CD4-positive, alpha-beta T cell (primary cell): ENCODE measurements at regions not wholly inside any gene's neighbourhood (a gene's known extent, or its start where the extent isn't known, plus 50 kb on each side); places are given as distances from the start of the nearest gene placed in this dataset.
"Not testable (repeated sequence)": the region's sequence is repeated elsewhere in the genome, so short reads cannot be mapped to it uniquely, and the experiment has no call there.

Experiments
- ATAC-seq: fragments of 200-7000 bp; cut with Tn5 transposase; one replicate; pipeline ENCODE4 v1.10.0; 2022; ENCODE audit warnings: mild to moderate bottlenecking; ENCODE audit not compliant: poor library complexity
- CTCF ChIA-PET: fragments of 350-600 bp; sonication (Branson Sonifier 250); formaldehyde crosslinking; loops from one replicate; lab custom pipeline; 2021; ENCODE audit warnings: antibody characterized with exemption, inconsistent platforms; lab: Charles Lee
- POLR2A ChIA-PET: fragments of 350-600 bp; sonication (Branson Sonifier 250); formaldehyde crosslinking; loops from one replicate; lab custom pipeline; 2021; ENCODE audit warnings: antibody characterized with exemption, inconsistent platforms; lab: Charles Lee
- DNase-seq, 14 experiments: peaks; one replicate each; pipeline ENCODE4 v3.0.0-alpha.2; 2013 to 2020; ENCODE audit warnings: mixed read lengths in 2 of 14
- H3K27ac ChIP-seq, 2 donors: one replicate each; pipeline versions ENCODE4 v1.5.1 to v1.7.0; 2013; ENCODE audit warnings: low read length in 2 of 2, low read depth in 1 of 2, mild to moderate bottlenecking in 1 of 2
- H3K27me3 ChIP-seq, 2 experiments: 1 replicate in 1 of 2; 2 replicates in 1 of 2; pipeline versions ENCODE4 v1.6.1 to v1.7.0; 2013; ENCODE audit warnings: low read length in 2 of 2, control low read depth in 1 of 2, mild to moderate bottlenecking in 1 of 2, moderate library complexity in 1 of 2; ENCODE audit not compliant: insufficient read depth in 2 of 2, control insufficient read depth in 1 of 2
- H3K36me3 ChIP-seq: one replicate; pipeline ENCODE4 v1.6.1; 2013; ENCODE audit warnings: low read length, control low read depth; ENCODE audit not compliant: insufficient read depth
- H3K4me1 ChIP-seq: one replicate; pipeline ENCODE4 v1.6.1; 2013; ENCODE audit warnings: low read length, control low read depth; ENCODE audit not compliant: insufficient read depth
- H3K4me3 ChIP-seq: one replicate; pipeline ENCODE4 v1.5.1; 2013; ENCODE audit warnings: mild to moderate bottlenecking, low read length, moderate library complexity
- H3K9me3 ChIP-seq, 2 experiments: 1 replicate in 1 of 2; 2 replicates in 1 of 2; pipeline versions ENCODE4 v1.6.1 to v1.7.0; 2013; ENCODE audit warnings: low read length in 2 of 2, mild to moderate bottlenecking in 2 of 2, control low read depth in 1 of 2, moderate library complexity in 1 of 2; ENCODE audit not compliant: control insufficient read depth in 1 of 2, insufficient read depth in 1 of 2
- H3K27ac Mint-ChIP-seq: one replicate; pipeline ENCODE4 v1.8.0; 2020; ENCODE audit warnings: mixed read lengths
- H3K27me3 Mint-ChIP-seq: one replicate; pipeline ENCODE4 v1.8.0; 2021; ENCODE audit warnings: mixed read lengths
- H3K36me3 Mint-ChIP-seq: one replicate; pipeline ENCODE4 v1.8.0; 2021; ENCODE audit warnings: low read depth, mixed read lengths
- H3K4me1 Mint-ChIP-seq: one replicate; pipeline ENCODE4 v1.8.0; 2021; ENCODE audit warnings: low read depth, mixed read lengths
- H3K4me3 Mint-ChIP-seq: one replicate; pipeline ENCODE4 v1.8.0; 2020; ENCODE audit warnings: mild to moderate bottlenecking, mixed read lengths
- H3K9me3 Mint-ChIP-seq: one replicate; pipeline ENCODE4 v1.8.0; 2020; ENCODE audit warnings: mixed read lengths
- intact Hi-C, 2 experiments: fragments of 100-400 bp; cut with DNase I in 1 of 2; cut with micrococcal nuclease in 1 of 2; formaldehyde crosslinking; loops; one replicate each; pipeline versions ENCODE4 v1.15.1 to v1.9.0; 2023 to 2025; cut with DNase I, micrococcal nuclease
- TF ChIP-seq, protein P1 (sequence below): fragments of 200-600 bp; IDR thresholded peaks from one replicate; pipeline ENCODE4 v1.8.0; 2022; ENCODE audit warnings: antibody characterized with exemption, mild to moderate bottlenecking

DNA sequence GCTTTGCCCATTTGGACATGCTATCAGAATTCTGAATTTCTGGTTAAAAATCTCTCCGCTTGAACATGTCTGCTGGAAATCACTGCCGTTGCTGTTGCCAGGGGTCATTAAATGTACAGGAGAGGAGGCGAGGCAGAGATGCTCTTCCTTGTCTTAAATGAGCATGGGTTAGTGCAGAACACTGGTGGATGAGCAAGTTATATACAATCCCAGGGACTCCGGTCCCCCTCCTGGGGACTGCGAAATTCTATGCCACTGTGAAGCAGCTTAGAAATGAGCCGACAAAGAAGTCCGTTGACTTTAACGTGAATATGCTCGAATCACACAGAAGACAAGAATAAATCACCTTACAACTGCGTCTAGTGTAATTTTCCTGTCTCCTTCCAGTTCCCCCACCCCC lies 95.1 kb upstream of the KLHL14 start:
- Mint-ChIP-seq H3K9me3 (peaks cover 8% of the 10 kb centered on the region), H3K27me3 (no peaks in the 10 kb centered on the region), H3K4me1 (no peaks in the 10 kb centered on the region), H3K4me3 (no peak overlapping the region), H3K27ac (no peak overlapping the region), H3K36me3 (no peaks in the 10 kb centered on the region)
- no peak for ATAC-seq
- no peak overlapping the region for H3K4me3 ChIP-seq
- POLR2A ChIA-PET: no interaction called here
- no peaks in the 10 kb centered on the region for H3K27me3 ChIP-seq
- CTCF ChIA-PET: interaction anchor here (0.6 kb wide), 1 partner anchor 133 kb away, joined by 3 read pairs; no protein-coding TSS in a partner anchor
- intact Hi-C loops: no loop called here
- TF ChIP-seq, protein P1, sequence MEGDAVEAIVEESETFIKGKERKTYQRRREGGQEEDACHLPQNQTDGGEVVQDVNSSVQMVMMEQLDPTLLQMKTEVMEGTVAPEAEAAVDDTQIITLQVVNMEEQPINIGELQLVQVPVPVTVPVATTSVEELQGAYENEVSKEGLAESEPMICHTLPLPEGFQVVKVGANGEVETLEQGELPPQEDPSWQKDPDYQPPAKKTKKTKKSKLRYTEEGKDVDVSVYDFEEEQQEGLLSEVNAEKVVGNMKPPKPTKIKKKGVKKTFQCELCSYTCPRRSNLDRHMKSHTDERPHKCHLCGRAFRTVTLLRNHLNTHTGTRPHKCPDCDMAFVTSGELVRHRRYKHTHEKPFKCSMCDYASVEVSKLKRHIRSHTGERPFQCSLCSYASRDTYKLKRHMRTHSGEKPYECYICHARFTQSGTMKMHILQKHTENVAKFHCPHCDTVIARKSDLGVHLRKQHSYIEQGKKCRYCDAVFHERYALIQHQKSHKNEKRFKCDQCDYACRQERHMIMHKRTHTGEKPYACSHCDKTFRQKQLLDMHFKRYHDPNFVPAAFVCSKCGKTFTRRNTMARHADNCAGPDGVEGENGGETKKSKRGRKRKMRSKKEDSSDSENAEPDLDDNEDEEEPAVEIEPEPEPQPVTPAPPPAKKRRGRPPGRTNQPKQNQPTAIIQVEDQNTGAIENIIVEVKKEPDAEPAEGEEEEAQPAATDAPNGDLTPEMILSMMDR: no peak
- no peak for DNase-seq
- H3K9me3 ChIP-seq: no peaks in the 10 kb centered on the region
- no peak overlapping the region for H3K27ac ChIP-seq
- H3K4me1 ChIP-seq: no peaks in the 10 kb centered on the region
- H3K36me3 ChIP-seq: no peaks in the 10 kb centered on the region

- Mint-ChIP-seq H3K9me3 (peaks cover 4% of the 10 kb centered on the region), H3K27ac (no peak overlapping the region), H3K27me3 (no peaks in the 10 kb centered on the region), H3K4me3 (no peak overlapping the region), H3K4me1 (no peaks in the 10 kb centered on the region), H3K36me3 (no peaks in the 10 kb centered on the region)
- ChIA-PET CTCF (no interaction called here), POLR2A (no interaction called here)
- DNase-seq (no peak), ATAC-seq (no peak)
- intact Hi-C loops: no loop called here
- Histone ChIP-seq H3K36me3 (no peaks in the 10 kb centered on the region), H3K9me3 (no peaks in the 10 kb centered on the region), H3K27ac (no peak overlapping the region), H3K27me3 (no peaks in the 10 kb centered on the region), H3K4me1 (no peaks in the 10 kb centered on the region), H3K4me3 (no peak overlapping the region)
- TF ChIP-seq, protein P1: no peak
These were observed 94.5 kb upstream of the KLHL14 start for GRCh38 chr18:32867330-32867729.

- H3K9me3 ChIP-seq, H3K4me1 ChIP-seq, ATAC-seq, H3K4me3 ChIP-seq, H3K27me3 ChIP-seq, DNase-seq, H3K36me3 ChIP-seq, H3K36me3 Mint-ChIP-seq, H3K27ac ChIP-seq, H3K4me3 Mint-ChIP-seq, H3K9me3 Mint-ChIP-seq, CTCF ChIA-PET, POLR2A ChIA-PET, H3K27ac Mint-ChIP-seq, H3K27me3 Mint-ChIP-seq, intact Hi-C loops, H3K4me1 Mint-ChIP-seq: not testable (repeated sequence)
These were observed 89.2 kb upstream of the KLHL14 start for GRCh38 chr18:32862031-32862430.

DNA sequence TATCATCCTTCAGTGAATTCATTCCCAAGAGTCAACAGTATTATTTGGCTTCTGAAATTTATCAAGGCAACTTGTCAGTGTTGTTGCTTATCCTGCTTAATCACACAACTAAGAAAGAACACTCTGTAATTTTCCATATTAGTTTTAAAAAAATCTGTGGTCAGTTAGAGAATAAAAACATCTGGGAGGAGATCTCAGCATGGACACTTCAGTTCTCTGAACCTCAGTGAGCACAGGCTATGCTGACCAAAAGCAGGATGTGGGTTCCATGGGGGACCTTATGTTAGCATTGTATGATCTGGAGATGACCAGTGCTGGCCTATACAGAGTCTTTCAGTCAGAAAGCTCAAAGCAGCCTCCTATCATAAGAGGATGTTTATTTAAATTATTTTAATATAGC lies 79.1 kb upstream of the KLHL14 start:
- Mint-ChIP-seq H3K27ac (no peak overlapping the region), H3K36me3 (no peaks in the 10 kb centered on the region), H3K9me3 (peaks cover 11% of the 10 kb centered on the region), H3K4me3 (no peak overlapping the region), H3K4me1 (no peaks in the 10 kb centered on the region), H3K27me3 (no peaks in the 10 kb centered on the region)
- no peak for ATAC-seq
- H3K27me3 ChIP-seq: no peaks in the 10 kb centered on the region
- TF ChIP-seq, protein P1: no peak
- H3K27ac ChIP-seq: no peak overlapping the region
- H3K36me3 ChIP-seq: no peaks in the 10 kb centered on the region
- H3K9me3 ChIP-seq: no peaks in the 10 kb centered on the region
- no peaks in the 10 kb centered on the region for H3K4me1 ChIP-seq
- CTCF ChIA-PET: no interaction called here
- POLR2A ChIA-PET: no interaction called here
- intact Hi-C loops: no loop called here
- DNase-seq: no peak
- H3K4me3 ChIP-seq: no peak overlapping the region
